H1 (cell line): ENCODE measurements at regions not wholly inside any gene's neighbourhood (a gene's known extent, or its start where the extent isn't known, plus 50 kb on each side); places are given as distances from the start of the nearest gene placed in this dataset.

Experiments used
- ATF2 ChIP-seq: IDR thresholded peaks from 2 replicates; pipeline ENCODE4 v1.6.1; 2012; ENCODE audit warnings: low read length, inconsistent platforms
- CBX8 ChIP-seq: fragments of 300-800, 300-1000 bp; sonication (generic); IDR thresholded peaks from 2 replicates; pipeline ENCODE4 v1.7.1; 2016; ENCODE audit warnings: low read depth, low read length, borderline replicate concordance
- EZH2 ChIP-seq: fragments of 200-600 bp; sonication (generic); IDR thresholded peaks from 2 replicates; pipeline ENCODE4 v1.7.1; 2012; ENCODE audit warnings: low read depth, mild to moderate bottlenecking, moderate library complexity, low read length, inconsistent platforms; ENCODE audit not compliant: severe bottlenecking
- FOSL1 ChIP-seq: IDR thresholded peaks from 2 replicates; pipeline ENCODE4 v1.6.1; 2011; ENCODE audit warnings: mild to moderate bottlenecking, low read depth, low read length, moderate library complexity; ENCODE audit not compliant: insufficient read depth
- MAX ChIP-seq: IDR thresholded peaks from 2 replicates; pipeline ENCODE4 v1.6.1; 2012; ENCODE audit warnings: inconsistent platforms
- TAF1 ChIP-seq: IDR thresholded peaks from 2 replicates; pipeline ENCODE4 v1.6.1; 2011; ENCODE audit warnings: mild to moderate bottlenecking, low read depth, low read length
- ZNF274 ChIP-seq: IDR thresholded peaks from 2 replicates; pipeline ENCODE4 v1.7.0; 2012; ENCODE audit warnings: low read length, borderline replicate concordance; ENCODE audit errors: extremely low read depth
- TF ChIP-seq, protein P1 (sequence below), 3 experiments: IDR thresholded peaks; 1 replicate in 2 of 3; 2 replicates in 1 of 3; pipeline versions ENCODE4 v1.5.1 to v1.6.1; 2011; ENCODE audit warnings: low read length in 3 of 3, mild to moderate bottlenecking in 3 of 3, inconsistent platforms in 2 of 3, low read depth in 1 of 3, moderate library complexity in 1 of 3; ENCODE audit not compliant: insufficient read depth in 1 of 3; ENCODE audit errors: control extremely low read depth in 1 of 3

- TF ChIP-seq MAX: no peak
- TF ChIP-seq, protein P1, sequence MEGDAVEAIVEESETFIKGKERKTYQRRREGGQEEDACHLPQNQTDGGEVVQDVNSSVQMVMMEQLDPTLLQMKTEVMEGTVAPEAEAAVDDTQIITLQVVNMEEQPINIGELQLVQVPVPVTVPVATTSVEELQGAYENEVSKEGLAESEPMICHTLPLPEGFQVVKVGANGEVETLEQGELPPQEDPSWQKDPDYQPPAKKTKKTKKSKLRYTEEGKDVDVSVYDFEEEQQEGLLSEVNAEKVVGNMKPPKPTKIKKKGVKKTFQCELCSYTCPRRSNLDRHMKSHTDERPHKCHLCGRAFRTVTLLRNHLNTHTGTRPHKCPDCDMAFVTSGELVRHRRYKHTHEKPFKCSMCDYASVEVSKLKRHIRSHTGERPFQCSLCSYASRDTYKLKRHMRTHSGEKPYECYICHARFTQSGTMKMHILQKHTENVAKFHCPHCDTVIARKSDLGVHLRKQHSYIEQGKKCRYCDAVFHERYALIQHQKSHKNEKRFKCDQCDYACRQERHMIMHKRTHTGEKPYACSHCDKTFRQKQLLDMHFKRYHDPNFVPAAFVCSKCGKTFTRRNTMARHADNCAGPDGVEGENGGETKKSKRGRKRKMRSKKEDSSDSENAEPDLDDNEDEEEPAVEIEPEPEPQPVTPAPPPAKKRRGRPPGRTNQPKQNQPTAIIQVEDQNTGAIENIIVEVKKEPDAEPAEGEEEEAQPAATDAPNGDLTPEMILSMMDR (IDR thresholded peaks at IDR 0.05; ENCODE audit: control extremely low read depth in 1 of 3, insufficient read depth in 1 of 3, low read depth in 1 of 3, low read length in 3 of 3): no peak
- no peak for TF ChIP-seq ZNF274
- TF ChIP-seq EZH2: no peak
- TF ChIP-seq ATF2: no peak
- TF ChIP-seq FOSL1: no peak
- TF ChIP-seq CBX8: no peak
- TF ChIP-seq TAF1: no peak
Measured at GRCh38 chr1:30487042-30487441, 236.3 kb downstream of the MATN1 start.
